Tibial artery (tissue), 4 donors: ENCODE measurements at regions not wholly inside any gene's neighbourhood (a gene's known extent, or its start where the extent isn't known, plus 50 kb on each side); places are given as distances from the start of the nearest gene placed in this dataset.

Experiments
- DNase-seq, 2 donors: peaks; one replicate each; pipeline ENCODE4 v3.0.0-alpha.2; 2019
- H3K27ac ChIP-seq, 2 donors: fragments of 200-600 bp; sonication (generic) in 1 of 2; 1 replicate in 1 of 2; 2 replicates in 1 of 2; pipeline ENCODE4 v1.5.1; 2018 to 2019; ENCODE audit warnings: mild to moderate bottlenecking in 1 of 2
- H3K27me3 ChIP-seq, 2 donors: fragments of 200-600 bp; sonication (generic) in 1 of 2; one replicate each; pipeline versions ENCODE4 v1.5.1 to v1.6.0; 2016 to 2019
- H3K36me3 ChIP-seq, 3 donors: fragments of 200-600 bp; sonication (generic) in 2 of 3; one replicate each; pipeline ENCODE4 v1.5.1; 2016 to 2019; ENCODE audit warnings: mild to moderate bottlenecking in 2 of 3
- H3K4me1 ChIP-seq, 4 donors: fragments of 200-600 bp; sonication (generic) in 2 of 4; 1 replicate in 3 of 4; 2 replicates in 1 of 4; pipeline ENCODE4 v1.5.1; 2016 to 2019
- H3K4me3 ChIP-seq, 2 donors: fragments of 200-600 bp; sonication (generic) in 1 of 2; 1 replicate in 1 of 2; 2 replicates in 1 of 2; pipeline ENCODE4 v1.5.1; 2018 to 2019; ENCODE audit warnings: mild to moderate bottlenecking in 2 of 2
- H3K9me3 ChIP-seq, 3 donors: fragments of 200-600 bp; sonication (generic) in 1 of 3; one replicate each; pipeline ENCODE4 v1.5.1; 2016 to 2019
- CTCF ChIP-seq, 2 experiments: fragments of 200-600 bp in 1 of 2; fragments of 450-650 bp in 1 of 2; IDR thresholded peaks; one replicate each; pipeline ENCODE4 v1.5.1; 2017 to 2019; ENCODE audit warnings: antibody characterized with exemption in 2 of 2, mild to moderate bottlenecking in 1 of 2, moderate library complexity in 1 of 2
- intact Hi-C: fragments of 100-400 bp; cut with DNase I; formaldehyde crosslinking; loops from one replicate; pipeline ENCODE4 v1.15.0; 2023; ENCODE audit warnings: low total_unique reads

DNA sequence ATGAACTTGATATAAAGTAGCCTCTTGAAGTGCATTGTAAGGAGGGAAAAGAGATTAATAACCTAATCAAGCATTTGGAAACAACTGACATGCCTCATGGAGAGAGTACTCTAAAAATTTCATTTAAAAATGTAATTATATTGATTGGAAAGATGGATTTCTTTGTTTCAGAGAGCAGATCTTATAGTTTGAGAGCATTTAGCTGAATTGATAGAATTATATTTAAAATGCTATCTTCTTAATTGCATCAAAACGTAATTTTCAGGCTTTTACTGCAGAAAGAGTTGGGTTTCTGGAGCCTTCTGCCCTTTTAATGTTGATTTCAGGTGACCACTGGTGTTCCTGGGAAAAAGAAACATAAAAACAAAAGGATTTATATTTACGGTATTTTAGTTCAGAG is 130.6 kb downstream of the EDN3 start:
- Histone ChIP-seq H3K27me3 (peaks cover 0 to 5% of the 10 kb centered on the region in 2 donors), H3K27ac (no peak overlapping the region), H3K4me3 (no peak overlapping the region), H3K4me1 (no peaks in the 10 kb centered on the region), H3K36me3 (no peaks in the 10 kb centered on the region), H3K9me3 (no peaks in the 10 kb centered on the region)
- intact Hi-C loops, result no loop called here
- TF ChIP-seq CTCF (IDR thresholded peaks at IDR 0.05), result no peak
- no peak for DNase-seq

DNA sequence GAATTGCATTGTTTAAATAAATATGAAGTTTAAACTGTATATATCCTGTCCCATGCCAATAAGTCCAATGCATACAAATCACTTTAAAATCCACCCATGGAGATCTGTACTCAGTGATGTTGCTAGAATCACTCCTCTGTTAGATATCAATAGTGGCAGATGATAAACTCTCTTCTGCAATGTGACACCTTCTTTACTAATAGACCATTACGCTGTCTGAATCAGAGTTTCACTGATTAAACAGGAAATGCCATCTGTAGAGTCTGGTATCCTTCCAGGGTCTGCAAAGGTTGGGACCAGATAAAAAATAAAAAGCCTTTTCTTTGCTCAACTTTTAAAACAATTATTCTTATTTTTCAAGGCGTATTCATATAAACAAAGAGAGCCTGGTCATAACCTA is 134.5 kb downstream of the EDN3 start:
- Histone ChIP-seq H3K27ac (no peak overlapping the region), H3K9me3 (no peaks in the 10 kb centered on the region), H3K4me3 (no peak overlapping the region), H3K36me3 (no peaks in the 10 kb centered on the region), H3K4me1 (no peaks in the 10 kb centered on the region), H3K27me3 (peaks cover 0 to 16% of the 10 kb centered on the region in 2 donors)
- intact Hi-C loops, result no loop called here
- TF ChIP-seq CTCF (IDR thresholded peaks at IDR 0.05), result no peak
- no peak for DNase-seq

- no peak overlapping the region for H3K27ac ChIP-seq
- H3K4me1 ChIP-seq, result no peaks in the 10 kb centered on the region
- peak in 1 of 2 donors; percentile 31 for DNase-seq
- intact Hi-C loops, result no loop called here
- peaks cover 0 to 16% of the 10 kb centered on the region in 2 donors for H3K27me3 ChIP-seq
- no peak overlapping the region for H3K4me3 ChIP-seq
- H3K36me3 ChIP-seq, result no peaks in the 10 kb centered on the region
- no peak for TF ChIP-seq CTCF (IDR thresholded peaks at IDR 0.05)
- H3K9me3 ChIP-seq, result no peaks in the 10 kb centered on the region
These were observed 135.1 kb downstream of the EDN3 start for GRCh38 chr20:59435518-59435917.

DNA sequence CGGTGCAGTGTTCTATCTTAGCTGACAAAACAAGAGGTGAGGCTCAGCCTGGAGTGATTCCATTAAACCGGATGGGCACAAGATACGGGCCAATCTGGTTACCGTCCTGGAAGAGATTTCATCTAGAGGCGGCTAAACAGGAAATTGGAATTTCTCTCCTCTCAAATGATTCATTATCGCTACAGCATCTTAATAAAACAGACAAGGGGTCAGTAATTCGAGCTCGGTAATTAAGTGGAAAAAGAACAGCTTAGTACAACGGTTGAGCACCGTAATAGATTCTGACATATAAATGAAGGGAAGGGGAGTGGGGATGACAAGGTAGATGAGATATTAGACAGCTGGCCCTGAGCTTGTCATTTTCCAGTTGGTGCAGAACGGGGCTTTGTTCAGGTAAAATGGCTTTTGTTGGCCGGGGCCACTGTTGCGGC is 137.2 kb downstream of the EDN3 start:
- Histone ChIP-seq H3K27me3 (peaks cover 0 to 21% of the 10 kb centered on the region in 2 donors), H3K36me3 (no peaks in the 10 kb centered on the region), H3K27ac (no peak overlapping the region), H3K4me1 (no peaks in the 10 kb centered on the region), H3K9me3 (no peaks in the 10 kb centered on the region), H3K4me3 (no peak overlapping the region)
- DNase-seq, result no peak
- no peak for TF ChIP-seq CTCF (IDR thresholded peaks at IDR 0.05)
- intact Hi-C loops, result no loop called here

DNA sequence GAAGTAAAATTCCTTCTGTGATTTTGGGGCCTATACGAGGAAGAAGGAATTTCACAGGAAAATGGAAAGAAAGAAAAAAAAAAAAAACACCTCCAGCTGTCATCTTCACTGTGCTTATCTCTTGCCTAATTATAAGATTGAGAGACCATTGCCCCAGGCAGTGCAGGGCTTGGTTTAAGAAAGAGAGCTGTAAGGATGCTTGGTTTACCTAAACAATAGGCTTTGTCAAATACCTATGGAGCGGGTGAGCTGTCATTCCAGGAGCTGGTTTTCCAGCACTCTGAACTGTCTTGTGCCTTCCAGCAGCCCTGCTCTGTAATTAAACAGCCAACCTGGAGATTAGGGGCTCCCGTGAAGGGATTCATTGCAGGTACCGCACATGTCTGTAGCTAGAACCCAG is 137.8 kb downstream of the EDN3 start:
- intact Hi-C loops, result no loop called here
- DNase-seq, result peak in 1 of 2 donors; percentile 13
- Histone ChIP-seq H3K27me3 (peaks cover 0 to 21% of the 10 kb centered on the region in 2 donors), H3K36me3 (no peaks in the 10 kb centered on the region), H3K27ac (no peak overlapping the region), H3K4me1 (no peaks in the 10 kb centered on the region), H3K9me3 (no peaks in the 10 kb centered on the region), H3K4me3 (no peak overlapping the region)
- no peak for TF ChIP-seq CTCF (IDR thresholded peaks at IDR 0.05)

- Histone ChIP-seq H3K9me3 (no peaks in the 10 kb centered on the region), H3K27me3 (peaks cover 0 to 26% of the 10 kb centered on the region in 2 donors), H3K36me3 (no peaks in the 10 kb centered on the region), H3K4me3 (no peak overlapping the region), H3K4me1 (no peaks in the 10 kb centered on the region), H3K27ac (no peak overlapping the region)
- TF ChIP-seq CTCF (IDR thresholded peaks at IDR 0.05), result no peak
- intact Hi-C loops, result no loop called here
- DNase-seq, result peak in 1 of 2 donors; percentile 24
These were observed 138.8 kb downstream of the EDN3 start for GRCh38 chr20:59439243-59439642.
